Fibroblast of villous mesenchyme (primary cell): ENCODE measurements at regions not wholly inside any gene's neighbourhood (a gene's known extent, or its start where the extent isn't known, plus 50 kb on each side); places are given as distances from the start of the nearest gene placed in this dataset.
"Not testable (repeated sequence)": the region's sequence is repeated elsewhere in the genome, so short reads cannot be mapped to it uniquely, and the experiment has no call there.

ENCODE experiments used
- DNase-seq: peaks from one replicate; pipeline ENCODE4 v3.0.0-alpha.2; 2010; ENCODE audit warnings: low read depth
- H3K4me3 ChIP-seq: 2 replicates; pipeline ENCODE4 v1.5.1; 2011; ENCODE audit warnings: low read depth, mild to moderate bottlenecking, low read length
- CTCF ChIP-seq: IDR thresholded peaks from 2 replicates; pipeline ENCODE4 v1.5.1; 2012; ENCODE audit warnings: low read depth, mild to moderate bottlenecking, low read length; ENCODE audit not compliant: insufficient read depth

- no peak overlapping the region for H3K4me3 ChIP-seq
- TF ChIP-seq CTCF, result no peak
- DNase-seq, result no peak
These were observed 70.5 kb downstream of the KPNA2 start for GRCh38 chr17:68106085-68106484.

GRCh38 chr17:68107373-68107772 lies 71.8 kb downstream of the KPNA2 start:
- H3K4me3 ChIP-seq, result no peak overlapping the region
- no peak for TF ChIP-seq CTCF
- no peak for DNase-seq

GRCh38 chr17:68108313-68109000 lies 72.9 kb downstream of the KPNA2 start:
- TF ChIP-seq CTCF, result no peak
- no peak for DNase-seq
- H3K4me3 ChIP-seq, result no peak overlapping the region

- not testable (repeated sequence) for DNase-seq, H3K4me3 ChIP-seq
These were observed 73.9 kb downstream of the KPNA2 start for GRCh38 chr17:68109404-68109803.

- not testable (repeated sequence) for H3K4me3 ChIP-seq
These were observed 80.7 kb downstream of the KPNA2 start for GRCh38 chr17:68116211-68116610.

GRCh38 chr17:68122587-68122986 lies 87.1 kb downstream of the KPNA2 start:
- no peak for DNase-seq
- no peak overlapping the region for H3K4me3 ChIP-seq
- no peak for TF ChIP-seq CTCF

More at GRCh38 chr17:68116211-68116610, 80.7 kb downstream of the KPNA2 start:
- DNase-seq, result not testable (repeated sequence)

- DNase-seq, result no peak
- TF ChIP-seq CTCF, result no peak
- no peak overlapping the region for H3K4me3 ChIP-seq
These were observed 89.8 kb downstream of the KPNA2 start for GRCh38 chr17:68125111-68125870.

- no peak for TF ChIP-seq CTCF
- H3K4me3 ChIP-seq, result no peak overlapping the region
These were observed 92.4 kb downstream of the KPNA2 start for GRCh38 chr17:68127914-68128313.

More at GRCh38 chr17:68127914-68128313, 92.4 kb downstream of the KPNA2 start:
- no peak for DNase-seq
